Hepatocyte (in vitro differentiated cells): ENCODE measurements at regions not wholly inside any gene's neighbourhood (a gene's known extent, or its start where the extent isn't known, plus 50 kb on each side); places are given as distances from the start of the nearest gene placed in this dataset.

Source experiments
- DNase-seq: peaks from one replicate; pipeline ENCODE4 v3.0.0-alpha.2; 2016; ENCODE audit warnings: low spot score
- H2AFZ ChIP-seq: fragments of 200-600 bp; sonication (generic); 2 replicates; pipeline ENCODE4 v1.6.0; 2016; ENCODE audit warnings: antibody characterized with exemption, mild to moderate bottlenecking
- H3K27ac ChIP-seq: fragments of 200-600 bp; sonication (generic); 2 replicates; pipeline ENCODE4 v1.5.1; 2016; ENCODE audit warnings: mild to moderate bottlenecking
- H3K27me3 ChIP-seq: fragments of 200-600 bp; sonication (generic); 2 replicates; pipeline ENCODE4 v1.6.1; 2016
- H3K36me3 ChIP-seq: fragments of 200-600 bp; sonication (generic); replicated peaks from 2 replicates; pipeline ENCODE4 v1.5.1; 2016; ENCODE audit warnings: low read depth; ENCODE audit not compliant: insufficient read depth
- H3K4me1 ChIP-seq: fragments of 200-600 bp; sonication (generic); 2 replicates; pipeline ENCODE4 v1.5.1; 2016; ENCODE audit warnings: mild to moderate bottlenecking, moderate library complexity; ENCODE audit not compliant: insufficient read depth
- H3K4me2 ChIP-seq: fragments of 200-600 bp; sonication (generic); 2 replicates; pipeline ENCODE4 v1.6.0; 2016
- H3K4me3 ChIP-seq: fragments of 200-600 bp; sonication (generic); 2 replicates; pipeline ENCODE4 v1.5.1; 2016; ENCODE audit warnings: mild to moderate bottlenecking
- H3K79me2 ChIP-seq: fragments of 200-600 bp; sonication (generic); 2 replicates; pipeline ENCODE4 v1.6.0; 2017; ENCODE audit warnings: mild to moderate bottlenecking
- H3K9me2 ChIP-seq: fragments of 200-600 bp; sonication (generic); replicated peaks from 2 replicates; pipeline ENCODE4 v1.6.0; 2017; ENCODE audit warnings: mild to moderate bottlenecking; ENCODE audit not compliant: insufficient read depth
- H3K9me3 ChIP-seq: fragments of 200-600 bp; sonication (generic); 2 replicates; pipeline ENCODE4 v1.5.1; 2016; ENCODE audit warnings: low read depth, mild to moderate bottlenecking
- H4K20me1 ChIP-seq: fragments of 200-600 bp; sonication (generic); 2 replicates; pipeline ENCODE4 v1.6.0; 2016; ENCODE audit warnings: mild to moderate bottlenecking; ENCODE audit not compliant: insufficient read depth, poor library complexity, severe bottlenecking
- CTCF ChIP-seq: fragments of 200-600 bp; sonication (generic); IDR thresholded peaks from 2 replicates; pipeline ENCODE4 v1.5.1; 2016; ENCODE audit warnings: antibody characterized with exemption, mild to moderate bottlenecking; ENCODE audit not compliant: poor library complexity
- EZH2 ChIP-seq: fragments of 200-600 bp; sonication (generic); IDR thresholded peaks from 2 replicates; pipeline ENCODE4 v1.6.1; 2016; ENCODE audit warnings: antibody characterized with exemption, mild to moderate bottlenecking, borderline replicate concordance
- EZH2phosphoT487 ChIP-seq: fragments of 200-600 bp; sonication (generic); IDR thresholded peaks from one replicate; pipeline ENCODE4 v1.6.1; 2018; ENCODE audit warnings: antibody characterized with exemption, mild to moderate bottlenecking, low read depth, moderate library complexity; ENCODE audit not compliant: unreplicated experiment, severe bottlenecking
- WGBS: methylation state at CpG from one replicate; pipeline ENCODE4 v1.1.6; 2016; ENCODE audit warnings: low lambda C conversion rate; ENCODE audit errors: missing lambda C conversion rate; 5-methylcytosine and 5-hydroxymethylcytosine counted together

- 81% methylated on average over 1 of the region's 1 CpG for WGBS
- Histone ChIP-seq H3K4me2 (no peak overlapping the region), H4K20me1 (no peaks in the 10 kb centered on the region), H3K4me3 (no peak overlapping the region), H3K27me3 (no peaks in the 10 kb centered on the region), H3K9me2 (no peaks in the 10 kb centered on the region), H3K27ac (no peak overlapping the region), H2AFZ (no peak overlapping the region), H3K9me3 (no peaks in the 10 kb centered on the region), H3K4me1 (no peaks in the 10 kb centered on the region), H3K79me2 (no peaks in the 10 kb centered on the region), H3K36me3 (no peaks in the 10 kb centered on the region)
- TF ChIP-seq CTCF, result no peak
- TF ChIP-seq EZH2, result no peak
- no peak for TF ChIP-seq EZH2phosphoT487
- no peak for DNase-seq
These were observed 278.4 kb downstream of the IL15 start for GRCh38 chr4:141914746-141915145.

GRCh38 chr4:141919649-141920048 is 283.3 kb downstream of the IL15 start:
- Histone ChIP-seq H3K27me3 (no peaks in the 10 kb centered on the region), H3K4me1 (no peaks in the 10 kb centered on the region), H3K9me2 (no peaks in the 10 kb centered on the region), H3K27ac (no peak overlapping the region), H3K79me2 (no peaks in the 10 kb centered on the region), H2AFZ (no peak overlapping the region), H3K9me3 (no peaks in the 10 kb centered on the region), H3K36me3 (no peaks in the 10 kb centered on the region), H3K4me3 (no peak overlapping the region), H4K20me1 (no peaks in the 10 kb centered on the region), H3K4me2 (no peak overlapping the region)
- DNase-seq, result no peak
- TF ChIP-seq EZH2phosphoT487, result no peak
- no peak for TF ChIP-seq CTCF
- TF ChIP-seq EZH2, result no peak
- 91% methylated on average over 3 of the region's 3 CpGs for WGBS

GRCh38 chr4:141921293-141921692 is 284.9 kb downstream of the IL15 start:
- 87% methylated on average over 1 of the region's 1 CpG for WGBS
- TF ChIP-seq EZH2phosphoT487, result no peak
- TF ChIP-seq CTCF, result no peak
- no peak for TF ChIP-seq EZH2
- Histone ChIP-seq H3K4me1 (no peaks in the 10 kb centered on the region), H3K9me2 (no peaks in the 10 kb centered on the region), H3K4me2 (no peak overlapping the region), H2AFZ (no peak overlapping the region), H3K27ac (no peak overlapping the region), H3K4me3 (no peak overlapping the region), H3K79me2 (no peaks in the 10 kb centered on the region), H3K27me3 (no peaks in the 10 kb centered on the region), H4K20me1 (no peaks in the 10 kb centered on the region), H3K9me3 (no peaks in the 10 kb centered on the region), H3K36me3 (no peaks in the 10 kb centered on the region)
- DNase-seq, result no peak

GRCh38 chr4:141922236-141922635 is 285.9 kb downstream of the IL15 start:
- Histone ChIP-seq H3K27me3 (no peaks in the 10 kb centered on the region), H3K4me1 (no peaks in the 10 kb centered on the region), H4K20me1 (no peaks in the 10 kb centered on the region), H3K9me3 (no peaks in the 10 kb centered on the region), H3K4me2 (no peak overlapping the region), H3K36me3 (no peaks in the 10 kb centered on the region), H2AFZ (no peak overlapping the region), H3K9me2 (no peaks in the 10 kb centered on the region), H3K4me3 (no peak overlapping the region), H3K27ac (no peak overlapping the region), H3K79me2 (no peaks in the 10 kb centered on the region)
- DNase-seq, result no peak
- TF ChIP-seq EZH2, result no peak
- no peak for TF ChIP-seq CTCF
- TF ChIP-seq EZH2phosphoT487, result no peak
- 88% methylated on average over 2 of the region's 2 CpGs for whole genome bisulfite sequencing
